SK-N-SH treated with all-trans-retinoic acid at 6 μM for 48 hours (cell line): ENCODE measurements at regions not wholly inside any gene's neighbourhood (a gene's known extent, or its start where the extent isn't known, plus 50 kb on each side); places are given as distances from the start of the nearest gene placed in this dataset.

ENCODE experiments used
- ARNTL ChIP-seq: fragments of 450-650 bp; formaldehyde crosslinking; IDR thresholded peaks from 2 replicates; pipeline ENCODE4 v1.5.0; 2020; ENCODE audit warnings: low read depth, mild to moderate bottlenecking, moderate library complexity, borderline replicate concordance
- CSDC2 ChIP-seq: fragments of 250-450 bp; sonication (Bioruptor Pico); IDR thresholded peaks from 2 replicates; pipeline ENCODE4 v1.5.0; 2020; ENCODE audit warnings: mild to moderate bottlenecking, moderate library complexity
- ISL1 ChIP-seq: fragments of 250-450 bp; sonication (Bioruptor Pico); IDR thresholded peaks from 2 replicates; pipeline ENCODE4 v2.1.2; 2022; ENCODE audit warnings: mild to moderate bottlenecking, moderate library complexity
- RARB ChIP-seq: fragments of 250-450 bp; sonication (Bioruptor Pico); IDR thresholded peaks from 2 replicates; pipeline ENCODE4 v1.8.0; 2021; ENCODE audit warnings: mild to moderate bottlenecking, moderate library complexity
- SNAI2 ChIP-seq: fragments of 250-450 bp; sonication (Bioruptor Pico); IDR thresholded peaks from 2 replicates; pipeline ENCODE4 v1.5.0; 2020; ENCODE audit warnings: mild to moderate bottlenecking, moderate library complexity
- TCF4 ChIP-seq: fragments of 250-450 bp; sonication (Bioruptor Pico); IDR thresholded peaks from 2 replicates; pipeline ENCODE4 v1.8.0; 2021; ENCODE audit warnings: mild to moderate bottlenecking, moderate library complexity, borderline replicate concordance
- ZFP3 ChIP-seq: fragments of 250-450 bp; sonication (Bioruptor Pico); IDR thresholded peaks from 2 replicates; pipeline ENCODE4 v1.5.0; 2020; ENCODE audit warnings: mild to moderate bottlenecking, moderate library complexity
- ZFP30 ChIP-seq: fragments of 450-650 bp; formaldehyde crosslinking; IDR thresholded peaks from 2 replicates; pipeline ENCODE4 v1.5.0; 2022; ENCODE audit warnings: mild to moderate bottlenecking, moderate library complexity
- ZNF8 ChIP-seq: fragments of 450-650 bp; formaldehyde crosslinking; IDR thresholded peaks from 2 replicates; pipeline ENCODE4 v1.5.0; 2020; ENCODE audit warnings: mild to moderate bottlenecking, moderate library complexity
- TF ChIP-seq, protein P1 (sequence below): fragments of 250-450 bp; sonication (Bioruptor Pico); IDR thresholded peaks from 2 replicates; pipeline ENCODE4 v1.5.1; 2021; ENCODE audit warnings: mild to moderate bottlenecking, moderate library complexity
- TF ChIP-seq, protein P2 (sequence below): fragments of 250-450 bp; sonication (Bioruptor Pico); IDR thresholded peaks from 2 replicates; pipeline ENCODE4 v1.8.0; 2020; ENCODE audit warnings: mild to moderate bottlenecking, moderate library complexity, borderline replicate concordance
- TF ChIP-seq, protein P3 (sequence below): fragments of 250-450 bp; sonication (Bioruptor Pico); IDR thresholded peaks from 2 replicates; pipeline ENCODE4 v1.5.1; 2020; ENCODE audit warnings: low read depth, mild to moderate bottlenecking, moderate library complexity

DNA sequence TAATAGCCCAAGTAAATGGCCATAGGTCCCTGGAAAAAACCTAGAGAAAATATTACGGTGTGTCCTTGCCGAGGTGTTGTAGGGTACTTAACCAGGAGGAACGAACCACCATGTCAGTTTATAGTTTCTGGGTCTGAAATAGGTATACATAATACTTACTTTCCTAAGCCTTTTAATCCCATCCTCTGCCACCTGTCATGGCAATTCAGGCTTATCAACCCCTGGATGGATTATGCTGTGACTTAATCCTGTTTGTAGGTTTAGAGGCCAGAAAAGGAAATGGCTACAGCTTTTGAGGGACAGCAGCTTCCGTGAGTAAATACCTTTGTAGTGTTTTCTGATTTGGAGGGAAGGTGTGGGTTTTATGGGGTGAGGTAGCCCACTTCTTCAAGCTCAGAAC lies 89.1 kb upstream of the PTPRD start:
- TF ChIP-seq SNAI2 (CRISPR knock-in tag) (no peak), CSDC2 (CRISPR knock-in tag) (no peak), TCF4 (CRISPR knock-in tag) (no peak), ZNF8 (CRISPR knock-in tag) (no peak), RARB (no peak), ZFP3 (CRISPR knock-in tag) (no peak), ZFP30 (CRISPR knock-in tag) (no peak), ISL1 (no peak), ARNTL (CRISPR knock-in tag) (no peak)
- TF ChIP-seq, protein P1, sequence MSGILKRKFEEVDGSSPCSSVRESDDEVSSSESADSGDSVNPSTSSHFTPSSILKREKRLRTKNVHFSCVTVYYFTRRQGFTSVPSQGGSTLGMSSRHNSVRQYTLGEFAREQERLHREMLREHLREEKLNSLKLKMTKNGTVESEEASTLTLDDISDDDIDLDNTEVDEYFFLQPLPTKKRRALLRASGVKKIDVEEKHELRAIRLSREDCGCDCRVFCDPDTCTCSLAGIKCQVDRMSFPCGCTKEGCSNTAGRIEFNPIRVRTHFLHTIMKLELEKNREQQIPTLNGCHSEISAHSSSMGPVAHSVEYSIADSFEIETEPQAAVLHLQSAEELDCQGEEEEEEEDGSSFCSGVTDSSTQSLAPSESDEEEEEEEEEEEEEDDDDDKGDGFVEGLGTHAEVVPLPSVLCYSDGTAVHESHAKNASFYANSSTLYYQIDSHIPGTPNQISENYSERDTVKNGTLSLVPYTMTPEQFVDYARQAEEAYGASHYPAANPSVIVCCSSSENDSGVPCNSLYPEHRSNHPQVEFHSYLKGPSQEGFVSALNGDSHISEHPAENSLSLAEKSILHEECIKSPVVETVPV (CRISPR knock-in tag): no peak
- TF ChIP-seq, protein P2, sequence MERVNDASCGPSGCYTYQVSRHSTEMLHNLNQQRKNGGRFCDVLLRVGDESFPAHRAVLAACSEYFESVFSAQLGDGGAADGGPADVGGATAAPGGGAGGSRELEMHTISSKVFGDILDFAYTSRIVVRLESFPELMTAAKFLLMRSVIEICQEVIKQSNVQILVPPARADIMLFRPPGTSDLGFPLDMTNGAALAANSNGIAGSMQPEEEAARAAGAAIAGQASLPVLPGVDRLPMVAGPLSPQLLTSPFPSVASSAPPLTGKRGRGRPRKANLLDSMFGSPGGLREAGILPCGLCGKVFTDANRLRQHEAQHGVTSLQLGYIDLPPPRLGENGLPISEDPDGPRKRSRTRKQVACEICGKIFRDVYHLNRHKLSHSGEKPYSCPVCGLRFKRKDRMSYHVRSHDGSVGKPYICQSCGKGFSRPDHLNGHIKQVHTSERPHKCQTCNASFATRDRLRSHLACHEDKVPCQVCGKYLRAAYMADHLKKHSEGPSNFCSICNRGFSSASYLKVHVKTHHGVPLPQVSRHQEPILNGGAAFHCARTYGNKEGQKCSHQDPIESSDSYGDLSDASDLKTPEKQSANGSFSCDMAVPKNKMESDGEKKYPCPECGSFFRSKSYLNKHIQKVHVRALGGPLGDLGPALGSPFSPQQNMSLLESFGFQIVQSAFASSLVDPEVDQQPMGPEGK: no peak
- TF ChIP-seq, protein P3, sequence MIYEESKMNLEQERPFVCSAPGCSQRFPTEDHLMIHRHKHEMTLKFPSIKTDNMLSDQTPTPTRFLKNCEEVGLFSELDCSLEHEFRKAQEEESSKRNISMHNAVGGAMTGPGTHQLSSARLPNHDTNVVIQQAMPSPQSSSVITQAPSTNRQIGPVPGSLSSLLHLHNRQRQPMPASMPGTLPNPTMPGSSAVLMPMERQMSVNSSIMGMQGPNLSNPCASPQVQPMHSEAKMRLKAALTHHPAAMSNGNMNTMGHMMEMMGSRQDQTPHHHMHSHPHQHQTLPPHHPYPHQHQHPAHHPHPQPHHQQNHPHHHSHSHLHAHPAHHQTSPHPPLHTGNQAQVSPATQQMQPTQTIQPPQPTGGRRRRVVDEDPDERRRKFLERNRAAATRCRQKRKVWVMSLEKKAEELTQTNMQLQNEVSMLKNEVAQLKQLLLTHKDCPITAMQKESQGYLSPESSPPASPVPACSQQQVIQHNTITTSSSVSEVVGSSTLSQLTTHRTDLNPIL (CRISPR knock-in tag): no peak
